Right renal cortex interstitium (tissue), 3 donors: ENCODE measurements at regions not wholly inside any gene's neighbourhood (a gene's known extent, or its start where the extent isn't known, plus 50 kb on each side); places are given as distances from the start of the nearest gene placed in this dataset.

Experiments used
- DNase-seq, 3 donors: peaks; one replicate each; pipeline ENCODE4 v3.0.0-alpha.2; 2013; ENCODE audit warnings: low read depth in 3 of 3, low spot score in 2 of 3

DNA sequence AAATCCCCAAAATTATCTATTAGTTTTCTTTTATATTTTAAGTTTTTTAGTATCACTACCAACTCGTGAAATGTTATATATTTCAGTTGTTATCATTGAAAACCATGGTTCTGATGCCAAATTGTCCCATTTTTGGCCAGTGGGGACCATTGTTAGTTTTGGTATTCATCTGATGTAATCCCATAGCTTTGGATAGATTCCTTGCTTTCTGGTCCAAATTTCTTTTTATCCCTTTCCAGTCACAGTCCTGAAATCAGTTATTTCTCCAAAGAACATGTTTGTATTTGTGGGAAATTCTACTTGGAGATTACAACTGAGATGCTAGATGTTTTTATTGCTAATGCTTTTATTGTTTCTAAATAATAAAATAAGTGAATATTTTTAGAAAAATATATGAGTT lies 976.8 kb upstream of the CRIM1 start:
- DNase-seq: no peak

DNA sequence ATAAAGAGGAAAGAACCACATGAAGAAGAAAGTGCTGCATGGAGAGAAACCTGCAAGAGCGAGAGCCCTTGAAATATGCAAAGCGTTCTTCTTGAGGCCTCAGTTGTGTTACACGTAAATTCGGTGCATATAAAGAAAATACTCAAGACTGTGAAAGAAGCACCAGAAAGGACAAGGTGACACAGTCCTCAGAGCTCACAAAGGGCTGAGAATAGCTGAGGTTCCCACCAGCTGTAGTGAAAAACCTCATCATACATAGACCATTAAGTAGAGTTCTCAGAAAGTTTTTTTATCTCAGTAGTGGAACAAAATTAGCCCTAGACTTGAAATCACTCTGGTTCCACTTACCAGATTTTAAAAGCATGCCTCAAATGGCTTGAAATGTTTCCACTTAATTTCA lies 980.7 kb upstream of the CRIM1 start:
- no peak for DNase-seq

DNA sequence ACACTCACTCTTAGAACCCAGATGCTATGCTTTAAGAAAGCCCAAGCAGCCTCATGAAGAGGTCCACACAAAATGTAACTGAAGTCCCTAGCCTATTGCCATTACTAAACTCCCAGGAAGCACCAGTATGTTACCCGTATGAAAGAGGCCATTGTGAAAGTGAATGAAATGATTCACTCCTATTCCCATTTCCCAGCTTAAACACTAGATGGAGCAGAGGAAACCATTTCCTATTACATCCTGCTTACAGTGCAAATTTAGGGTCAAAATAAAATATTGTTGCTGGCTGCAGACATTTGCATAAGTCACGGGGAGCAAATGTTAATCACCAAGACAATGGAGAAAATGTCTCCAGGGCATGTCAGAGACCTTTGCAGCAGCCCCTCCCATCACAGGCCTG lies 989.7 kb upstream of the CRIM1 start:
- DNase-seq: no peak

GRCh38 chr2:35356332-35356731 lies 999.2 kb upstream of the CRIM1 start:
- no peak for DNase-seq

DNA sequence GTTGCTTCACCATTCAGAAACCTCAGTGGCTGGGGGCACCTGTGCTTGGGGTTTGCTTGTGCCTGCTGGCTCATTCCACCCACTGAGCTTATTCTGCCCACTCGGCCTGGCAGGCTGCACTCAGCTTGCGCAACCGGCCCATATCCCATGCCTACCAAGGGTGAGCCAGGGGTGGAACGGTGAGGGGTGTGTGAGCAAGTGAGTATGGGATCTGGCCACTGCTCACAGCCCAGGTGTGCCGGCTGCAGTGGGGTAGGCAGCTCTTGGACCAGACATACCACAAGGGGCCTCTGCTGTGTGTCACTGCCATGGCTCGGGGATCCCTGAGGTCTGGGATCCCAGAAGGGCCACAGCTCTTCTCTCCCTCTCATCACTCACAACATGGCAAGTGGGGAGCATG lies 1000.5 kb upstream of the CRIM1 start:
- no peak for DNase-seq

- no peak for DNase-seq
Measured at GRCh38 chr2:35347561-35347960, 1008.0 kb upstream of the CRIM1 start.

DNA sequence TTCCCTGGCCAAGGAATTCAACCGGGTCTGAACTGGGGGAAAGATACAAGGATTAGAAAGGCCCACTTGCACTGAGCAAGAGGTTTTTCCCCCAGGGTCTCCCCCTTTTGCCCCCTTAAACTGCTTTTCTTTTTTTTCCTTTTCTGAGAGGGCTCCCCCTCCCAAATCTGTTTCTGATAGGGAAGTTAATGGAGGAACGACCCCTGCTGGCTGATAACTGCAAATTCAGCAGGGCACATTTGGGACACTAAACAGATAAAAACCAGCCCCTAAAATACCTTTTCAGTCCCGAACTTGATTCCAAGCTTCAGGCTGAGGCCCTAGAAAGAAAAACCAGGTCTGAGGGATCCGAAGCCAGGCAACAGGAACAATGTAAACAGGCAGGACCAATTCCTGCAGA lies 1012.4 kb upstream of the CRIM1 start:
- no peak for DNase-seq

DNA sequence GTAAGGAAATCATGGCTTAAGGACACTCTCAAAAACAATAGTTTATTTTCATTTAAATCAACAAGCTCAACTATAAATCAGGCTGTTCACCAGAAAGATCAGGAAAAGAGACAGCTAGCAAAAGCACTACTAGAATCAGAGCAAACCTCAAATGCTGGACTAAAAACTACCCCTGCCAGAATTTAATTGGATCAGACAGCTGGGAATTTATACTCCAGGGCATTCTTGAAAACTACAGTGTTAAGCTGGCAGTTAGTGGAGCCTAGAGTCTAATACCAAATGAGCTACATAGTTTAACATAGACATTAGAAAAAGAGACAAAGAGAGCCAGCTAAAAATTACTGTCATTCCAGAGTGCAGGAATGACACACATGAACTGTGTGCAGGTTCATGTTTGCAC lies 1016.4 kb upstream of the CRIM1 start:
- no peak for DNase-seq

DNA sequence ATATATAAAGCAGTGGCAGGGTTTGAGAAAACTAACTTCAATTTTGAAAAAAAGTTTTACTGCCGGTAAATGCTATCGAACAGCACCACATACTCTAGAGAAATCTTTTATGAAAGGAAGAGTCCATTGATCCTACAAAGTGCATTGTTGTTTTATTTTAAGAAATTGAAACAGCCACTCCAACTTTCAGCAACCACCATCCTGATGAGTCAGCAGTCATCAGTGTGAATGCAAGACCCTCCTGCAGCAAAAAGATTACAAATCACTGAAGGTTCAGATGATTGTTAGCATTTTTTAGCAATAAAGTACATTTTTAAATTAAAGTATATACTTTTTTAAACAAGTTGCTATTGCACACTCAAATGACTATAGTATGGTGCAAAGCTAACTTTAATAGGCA lies 1017.7 kb upstream of the CRIM1 start:
- no peak for DNase-seq

GRCh38 chr2:35314049-35314448 lies 1041.5 kb upstream of the CRIM1 start:
- DNase-seq: no peak

DNA sequence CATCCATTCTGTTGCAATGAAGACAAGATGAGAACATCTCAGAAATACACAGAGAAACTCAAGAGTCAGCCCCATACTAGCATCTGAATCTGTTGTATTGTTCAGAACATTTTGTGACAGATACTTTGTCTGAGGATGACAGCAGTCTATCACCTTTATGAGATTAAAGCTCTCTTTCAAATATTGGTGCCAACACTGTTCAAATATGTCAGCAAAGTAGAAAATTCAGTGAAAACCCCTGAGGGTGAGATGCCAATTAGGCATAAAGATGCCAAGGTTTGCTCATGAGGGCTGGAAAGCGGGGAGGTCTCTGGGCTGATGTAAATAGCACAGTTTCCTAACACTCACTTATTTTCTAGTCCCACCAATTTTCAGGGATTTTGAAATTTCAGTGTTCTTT lies 1054.2 kb upstream of the CRIM1 start:
- no peak for DNase-seq

- peak in 2 of 3 donors; percentile 5 to 24 for DNase-seq
Measured at GRCh38 chr2:35298493-35298892, 1057.1 kb upstream of the CRIM1 start.

- DNase-seq: no peak
Measured at GRCh38 chr2:35297403-35297802, 1058.2 kb upstream of the CRIM1 start.

DNA sequence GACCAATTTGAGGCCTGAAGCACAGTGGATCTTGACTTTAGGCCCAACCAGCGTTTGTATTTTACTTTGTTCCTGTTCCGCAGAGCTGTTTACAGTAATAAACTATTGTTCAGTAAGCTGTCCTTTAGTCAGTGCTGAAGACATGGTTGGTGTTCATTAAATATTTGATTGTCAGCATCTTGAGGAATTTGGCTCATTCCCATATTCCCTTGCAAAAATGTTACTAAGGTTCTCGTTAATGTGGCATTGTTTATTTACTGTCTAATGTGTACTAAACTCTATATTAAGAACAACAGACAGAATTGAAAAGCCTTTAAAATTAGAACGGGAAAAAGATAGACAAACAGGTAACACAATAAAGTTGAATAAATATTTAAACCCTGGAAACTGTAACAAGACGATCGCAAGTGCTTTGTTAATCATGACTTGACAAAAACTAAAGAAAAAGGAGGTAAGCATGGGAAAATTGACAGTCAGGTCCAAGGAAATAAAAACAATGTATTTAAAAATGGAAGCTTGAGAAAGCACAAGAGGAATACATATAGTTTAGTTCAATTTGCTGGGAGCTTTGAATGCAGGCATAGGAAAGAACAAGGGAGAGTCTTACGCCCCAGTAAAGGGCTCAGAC lies 1060.8 kb upstream of the CRIM1 start:
- DNase-seq: no peak

- DNase-seq: no peak
Measured at GRCh38 chr2:35293261-35293660, 1062.3 kb upstream of the CRIM1 start.

- no peak for DNase-seq
Measured at GRCh38 chr2:35292199-35292598, 1063.4 kb upstream of the CRIM1 start.

DNA sequence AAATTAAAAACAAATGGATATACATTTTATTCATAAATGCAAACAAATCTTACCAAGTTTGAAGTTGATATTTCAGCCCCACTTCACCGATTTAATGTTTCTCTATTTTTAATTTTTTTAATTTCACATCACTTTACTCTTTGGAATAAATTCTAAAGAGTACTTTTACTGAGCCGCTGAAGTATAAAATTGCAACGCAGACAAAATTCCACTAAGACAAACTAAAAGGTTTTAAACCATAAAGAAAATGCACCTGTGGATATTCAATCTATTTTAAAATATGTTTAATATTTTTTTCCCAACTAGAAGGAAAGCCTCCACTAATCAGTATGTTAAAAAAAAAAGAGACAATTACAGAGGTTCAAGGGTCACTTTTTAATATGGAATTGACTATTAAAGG lies 1073.9 kb upstream of the CRIM1 start:
- DNase-seq: no peak

GRCh38 chr2:35255826-35256225 lies 1099.8 kb upstream of the CRIM1 start:
- DNase-seq: no peak

- no peak for DNase-seq
Measured at GRCh38 chr2:35251156-35251555, 1104.4 kb upstream of the CRIM1 start.

GRCh38 chr2:35246702-35247101 lies 1108.9 kb upstream of the CRIM1 start:
- no peak for DNase-seq

- DNase-seq: no peak
Measured at GRCh38 chr2:35228584-35228983, 1127.0 kb upstream of the CRIM1 start.

DNA sequence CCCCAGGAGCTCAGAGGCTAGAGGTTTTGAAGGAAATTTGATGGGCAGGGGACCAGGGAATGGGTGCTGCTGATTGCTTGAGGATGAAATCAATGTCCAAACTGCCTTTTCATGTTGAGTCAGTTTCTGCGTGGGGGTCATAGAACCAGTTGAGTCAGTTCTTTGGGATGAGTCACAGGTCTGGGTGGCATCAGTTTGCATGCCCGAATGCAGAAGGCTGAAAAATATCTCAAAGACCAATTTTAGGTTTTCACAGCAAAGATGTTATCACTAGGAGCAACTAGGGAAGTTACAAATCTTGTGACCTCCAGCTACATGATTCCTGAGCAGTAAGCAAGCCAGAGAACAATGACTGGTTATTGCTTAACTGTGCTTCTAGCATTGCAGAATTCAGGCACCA lies 1135.1 kb upstream of the CRIM1 start:
- DNase-seq: no peak

- no peak for DNase-seq
Measured at GRCh38 chr2:35204881-35205280, 1150.7 kb upstream of the CRIM1 start.
